ENCODE measurements at regions not wholly inside any gene's neighbourhood (a gene's known extent, or its start where the extent isn't known, plus 50 kb on each side); places are given as distances from the start of the nearest gene placed in this dataset.
A peak's percentile ranks its signal among the peaks of the same experiment; 100 is the strongest.
"Not testable (repeated sequence)": the region's sequence is repeated elsewhere in the genome, so short reads cannot be mapped to it uniquely, and the experiment has no call there.

GRCh38 chr6:40881501-40881900 is 157.5 kb downstream of the UNC5CL start:
- DNase-seq: no peak

DNA sequence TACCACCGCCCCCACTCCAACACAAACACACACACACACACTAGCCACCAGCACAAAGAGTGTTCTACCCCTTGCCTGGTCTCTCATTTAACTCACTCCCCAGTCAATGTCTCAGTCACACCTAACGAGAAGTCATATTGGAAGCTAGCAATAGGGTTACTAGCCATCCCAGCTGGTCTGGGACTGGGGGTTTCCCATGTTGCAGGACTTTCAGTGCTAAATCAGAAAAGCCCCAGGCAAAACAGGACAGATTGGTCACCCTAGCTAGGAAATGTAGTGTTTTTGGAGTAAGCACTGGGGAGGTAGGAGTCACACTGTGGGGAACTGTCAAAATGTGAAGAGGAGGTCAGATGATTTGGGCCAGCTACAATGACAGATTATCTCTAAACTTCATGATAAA is 158.1 kb downstream of the UNC5CL start:
- DNase-seq: no peak

- no peak for DNase-seq
These were observed 159.9 kb downstream of the UNC5CL start for GRCh38 chr6:40879169-40879568.

- no peak for DNase-seq
These were observed 161.7 kb downstream of the UNC5CL start for GRCh38 chr6:40877362-40877761.

DNA sequence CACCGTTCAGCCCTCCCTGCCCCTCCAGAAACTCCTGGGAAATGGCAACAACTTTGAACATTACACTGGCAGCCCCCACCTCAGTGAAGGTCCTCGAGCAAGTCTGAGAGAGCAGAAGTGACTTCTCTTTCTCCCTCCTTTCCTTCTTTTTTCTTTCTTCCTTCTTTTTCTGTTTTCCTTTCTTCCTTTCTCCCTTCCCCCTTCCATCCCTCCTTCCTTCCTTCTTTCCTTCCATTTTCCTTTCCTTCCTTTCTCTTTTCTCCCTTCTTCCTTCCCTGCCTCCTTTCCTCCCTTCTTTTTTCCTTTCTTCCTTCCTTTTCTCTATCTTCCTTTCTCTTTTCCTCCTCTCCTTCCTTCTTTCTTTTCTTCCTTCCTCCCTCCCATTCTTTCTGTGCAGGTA is 162.7 kb downstream of the UNC5CL start:
- no peak for DNase-seq

DNA sequence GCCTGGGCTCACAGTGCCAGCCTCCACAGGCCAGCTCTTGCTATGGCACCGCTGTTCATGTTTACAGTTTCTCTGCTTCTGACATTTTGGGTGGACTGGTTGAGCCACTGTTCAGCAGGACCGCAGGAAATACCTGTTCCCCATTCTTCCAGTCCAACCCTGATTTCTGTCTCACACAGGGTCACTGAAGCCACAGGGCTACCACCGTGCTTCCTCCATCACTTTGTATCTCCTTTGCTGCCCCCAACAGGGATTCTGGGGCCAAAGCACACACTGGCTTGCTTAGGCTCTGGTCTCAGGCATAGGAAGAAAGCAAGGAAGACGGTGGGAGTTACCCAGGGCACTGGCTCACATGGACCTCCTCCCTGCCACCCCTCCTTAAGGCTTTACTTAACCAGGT is 164.5 kb downstream of the UNC5CL start:
- DNase-seq: no peak

DNA sequence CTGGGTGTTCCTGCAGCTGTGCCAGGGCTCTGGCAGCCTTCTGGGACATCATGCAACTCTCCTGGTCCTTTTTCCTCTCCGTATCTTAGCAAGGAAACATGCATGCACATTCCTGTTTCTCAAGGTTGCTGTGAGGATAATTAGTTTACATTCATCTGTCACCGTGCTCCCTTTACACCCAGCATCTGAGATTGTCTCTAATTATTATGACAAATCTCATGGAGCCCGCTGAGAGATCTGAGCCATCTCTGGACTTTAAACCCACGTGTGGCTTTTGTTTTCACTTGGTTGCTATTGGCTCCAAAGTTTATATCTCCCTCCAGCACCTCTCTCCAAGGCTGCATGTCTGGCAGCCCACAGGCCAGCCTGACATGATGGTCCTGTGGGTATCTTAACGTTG is 167.6 kb downstream of the UNC5CL start:
- no peak for DNase-seq

- DNase-seq: not testable (repeated sequence)
These were observed 170.7 kb downstream of the UNC5CL start for GRCh38 chr6:40868089-40868865.

GRCh38 chr6:40867527-40867926 is 171.5 kb downstream of the UNC5CL start:
- DNase-seq: not testable (repeated sequence)

- DNase-seq: not testable (repeated sequence)
These were observed 173.8 kb downstream of the UNC5CL start for GRCh38 chr6:40865259-40865658.

DNA sequence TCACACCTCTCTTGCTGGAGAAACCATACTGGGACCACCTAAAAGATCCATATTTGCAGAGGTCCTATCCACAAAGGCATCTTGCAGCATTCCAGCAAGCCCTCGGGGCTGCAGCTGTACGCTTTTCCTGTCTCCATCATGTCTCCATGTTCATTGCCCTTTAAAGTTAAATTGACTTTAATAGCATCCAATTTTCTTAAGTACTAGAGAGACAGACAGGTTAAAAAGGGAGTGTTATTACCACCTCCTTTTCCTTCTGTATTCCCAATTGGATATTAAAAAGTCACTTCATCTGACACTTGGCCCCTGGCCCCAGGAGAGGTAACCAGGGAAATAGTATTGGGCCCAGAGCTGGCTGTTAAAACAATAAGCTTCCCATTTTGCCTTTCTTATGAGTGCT is 178.6 kb downstream of the UNC5CL start:
- DNase-seq: no peak

DNA sequence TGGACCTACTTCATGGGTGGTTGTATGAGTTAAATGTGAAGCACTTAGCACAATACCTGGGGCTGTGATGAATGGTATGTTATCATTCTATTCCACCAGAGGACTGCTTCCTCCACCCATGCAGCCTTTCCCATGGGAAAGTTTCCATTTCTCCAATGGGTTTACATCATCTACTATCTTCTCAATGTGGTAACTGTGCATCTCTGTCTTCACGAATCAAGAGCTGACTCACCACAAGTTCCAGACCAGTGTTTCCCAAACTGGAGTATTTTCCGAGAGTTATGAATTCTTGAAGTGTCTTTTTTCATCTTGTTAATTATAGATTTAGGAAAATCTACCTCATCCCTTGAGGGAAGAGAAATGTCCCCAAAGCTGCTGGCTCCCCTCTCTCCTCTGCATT is 182.8 kb downstream of the UNC5CL start:
- DNase-seq: no peak

DNA sequence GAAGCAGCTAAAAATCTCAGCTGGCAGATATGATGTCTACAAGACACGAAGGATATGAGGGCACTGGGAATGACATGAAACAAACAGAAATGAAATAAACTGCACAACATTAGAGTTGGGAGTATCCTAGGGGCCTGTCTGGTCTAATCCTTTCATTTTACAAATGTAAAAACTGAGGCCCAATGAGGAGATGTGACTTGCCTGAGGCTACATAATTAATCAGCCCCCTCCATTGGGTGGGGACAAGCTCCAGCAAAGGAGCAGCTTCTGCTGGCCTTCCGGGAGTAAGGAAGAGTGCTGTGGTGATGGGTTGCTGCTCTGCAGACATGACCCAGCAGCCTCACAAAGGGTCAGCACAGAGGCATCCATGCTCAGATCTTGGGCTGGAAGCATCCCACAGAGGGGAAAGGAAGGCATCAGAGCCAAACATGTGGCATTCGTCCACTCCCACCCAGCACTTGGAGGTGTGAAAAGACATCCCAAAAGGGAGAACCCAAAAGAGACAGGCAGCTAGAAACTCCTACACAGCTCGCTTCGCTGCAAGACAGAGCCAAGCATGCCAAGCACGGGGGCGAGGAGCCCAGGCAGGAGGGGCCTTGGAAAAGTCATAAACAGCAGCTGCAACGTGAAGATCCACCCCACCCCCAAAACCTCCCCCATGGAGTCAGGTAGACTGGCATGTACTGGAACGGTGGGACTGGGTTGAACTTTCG is 183.7 kb downstream of the UNC5CL start:
- DNase-seq: no peak

GRCh38 chr6:40854592-40854991 is 184.4 kb downstream of the UNC5CL start:
- DNase-seq: no peak

GRCh38 chr6:40852779-40853373 is 186.1 kb downstream of the UNC5CL start:
- DNase-seq: peak in 1 of 2 experiments; percentile 1

DNA sequence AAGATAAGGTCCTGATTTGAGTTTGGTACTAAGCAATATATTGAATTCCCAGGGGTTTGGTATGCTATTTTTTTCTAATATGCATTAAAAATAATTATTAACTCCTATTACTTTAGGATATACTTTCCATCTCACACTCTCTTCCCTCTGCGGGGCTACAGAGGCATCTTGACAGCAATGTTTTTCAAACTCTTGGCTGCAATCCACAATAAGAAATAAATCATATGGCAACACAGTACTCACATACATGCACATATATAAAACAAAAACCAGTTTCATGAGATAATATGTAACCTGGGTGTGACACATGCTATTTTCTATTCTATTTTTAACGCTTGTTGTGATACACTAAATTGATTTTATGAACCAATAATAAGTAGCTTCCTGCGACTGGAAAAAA is 189.5 kb downstream of the UNC5CL start:
- DNase-seq: no peak

GRCh38 chr6:40848868-40849514 is 190.0 kb downstream of the UNC5CL start:
- DNase-seq: no peak

GRCh38 chr6:40848038-40848437 is 191.0 kb downstream of the UNC5CL start:
- DNase-seq: no peak

GRCh38 chr6:40845553-40845952 is 193.5 kb downstream of the UNC5CL start:
- DNase-seq: peak; percentile 35 to 36

- DNase-seq: no peak
These were observed 194.8 kb downstream of the UNC5CL start for GRCh38 chr6:40844246-40844645.

- DNase-seq: no peak
These were observed 197.3 kb downstream of the UNC5CL start for GRCh38 chr6:40841721-40842120.

- no peak for DNase-seq
These were observed 206.3 kb downstream of the UNC5CL start for GRCh38 chr6:40832691-40833090.

GRCh38 chr6:40831381-40831780 is 207.6 kb downstream of the UNC5CL start:
- no peak for DNase-seq

DNA sequence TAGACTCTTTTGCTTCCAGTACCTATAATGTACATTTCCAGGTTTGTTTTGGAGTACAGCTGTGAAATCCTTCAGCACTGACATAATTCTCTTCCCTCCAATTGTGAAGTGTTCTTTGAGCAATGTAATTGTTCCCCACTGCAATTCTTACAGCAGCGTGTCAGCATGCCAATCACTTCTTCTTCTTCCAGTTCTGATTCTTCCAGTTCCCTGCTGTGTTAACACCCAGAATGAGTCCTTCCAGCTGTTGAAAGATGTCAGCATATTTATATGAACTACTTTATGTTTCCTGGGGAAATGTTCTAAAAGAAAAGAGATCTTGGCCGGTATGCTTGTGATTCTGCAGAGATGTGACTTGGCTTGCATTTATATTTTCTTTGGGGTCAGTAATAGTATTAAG is 213.9 kb downstream of the UNC5CL start:
- no peak for DNase-seq
